Astrocyte (in vitro differentiated cells and primary cell): ENCODE measurements at regions not wholly inside any gene's neighbourhood (a gene's known extent, or its start where the extent isn't known, plus 50 kb on each side); places are given as distances from the start of the nearest gene placed in this dataset.

ENCODE experiments used
- DNase-seq: peaks from one replicate; pipeline ENCODE4 v3.0.0-alpha.2; 2010; ENCODE audit warnings: low read depth
- FAIRE-seq: peaks from 2 replicates; lab custom pipeline; 2011; peaks lifted over from hg19 to GRCh38; lab: Jason Lieb, UNC
- H2AFZ ChIP-seq: 2 replicates; pipeline ENCODE4 v1.6.0; 2012; ENCODE audit warnings: low read depth, low read length, inconsistent platforms
- H3K27ac ChIP-seq: 2 replicates; pipeline ENCODE4 v1.5.1; 2011; ENCODE audit warnings: low read depth, low read length, inconsistent platforms
- H3K27me3 ChIP-seq: 2 replicates; pipeline ENCODE4 v1.6.0; 2011; ENCODE audit warnings: low read length, inconsistent platforms; ENCODE audit not compliant: insufficient read depth
- H3K36me3 ChIP-seq: 2 replicates; pipeline ENCODE4 v1.5.1; 2011; ENCODE audit warnings: low read length, inconsistent platforms; ENCODE audit not compliant: insufficient read depth
- H3K4me1 ChIP-seq: 2 replicates; pipeline ENCODE4 v1.5.1; 2011; ENCODE audit warnings: low read length, inconsistent platforms; ENCODE audit not compliant: insufficient read depth
- H3K4me2 ChIP-seq: 2 replicates; pipeline ENCODE4 v1.6.0; 2012; ENCODE audit warnings: low read length, inconsistent platforms
- H3K4me3 ChIP-seq: 2 replicates; pipeline ENCODE4 v1.5.1; 2011; ENCODE audit warnings: low read depth, mild to moderate bottlenecking, low read length, inconsistent platforms; ENCODE audit not compliant: insufficient read depth
- H3K79me2 ChIP-seq: 2 replicates; pipeline ENCODE4 v1.6.0; 2012; ENCODE audit warnings: mild to moderate bottlenecking, low read length, inconsistent platforms; ENCODE audit not compliant: insufficient read depth
- H3K9ac ChIP-seq: 2 replicates; pipeline ENCODE4 v1.6.0; 2012; ENCODE audit warnings: mild to moderate bottlenecking, low read length, inconsistent platforms
- H3K9me3 ChIP-seq: 2 replicates; pipeline ENCODE4 v1.5.1; 2012; ENCODE audit warnings: low read depth, mild to moderate bottlenecking, low read length, inconsistent platforms; ENCODE audit not compliant: insufficient read depth
- H4K20me1 ChIP-seq: 2 replicates; pipeline ENCODE4 v1.6.0; 2012; ENCODE audit warnings: low read length, inconsistent platforms; ENCODE audit not compliant: insufficient read depth
- H3K27ac Mint-ChIP-seq: one replicate; pipeline ENCODE4 v1.8.0; 2021; ENCODE audit warnings: mild to moderate bottlenecking, mixed read lengths; ENCODE audit not compliant: unreplicated experiment
- H3K27me3 Mint-ChIP-seq: one replicate; pipeline ENCODE4 v1.8.0; 2021; ENCODE audit warnings: low read depth, mixed read lengths; ENCODE audit not compliant: unreplicated experiment
- H3K36me3 Mint-ChIP-seq: one replicate; pipeline ENCODE4 v1.8.0; 2021; ENCODE audit warnings: low read depth, mixed read lengths; ENCODE audit not compliant: unreplicated experiment
- H3K4me1 Mint-ChIP-seq: one replicate; pipeline ENCODE4 v1.8.0; 2021; ENCODE audit warnings: low read depth, mixed read lengths; ENCODE audit not compliant: unreplicated experiment
- H3K4me3 Mint-ChIP-seq: one replicate; pipeline ENCODE4 v1.8.0; 2021; ENCODE audit warnings: mild to moderate bottlenecking, moderate library complexity, mixed read lengths; ENCODE audit not compliant: unreplicated experiment
- H3K9me3 Mint-ChIP-seq: one replicate; pipeline ENCODE4 v1.8.0; 2021; ENCODE audit warnings: mild to moderate bottlenecking, mixed read lengths; ENCODE audit not compliant: unreplicated experiment
- CTCF ChIP-seq: IDR thresholded peaks from 2 replicates; pipeline ENCODE4 v1.5.1; 2011; ENCODE audit warnings: low read depth, mild to moderate bottlenecking, inconsistent platforms, low read length, moderate library complexity; ENCODE audit not compliant: insufficient read depth
- EZH2 ChIP-seq: IDR thresholded peaks from 2 replicates; pipeline ENCODE4 v1.6.1; 2012; ENCODE audit warnings: mild to moderate bottlenecking, low read length, inconsistent platforms; ENCODE audit not compliant: insufficient read depth

GRCh38 chr4:63493265-63493664 is 916.0 kb downstream of the TECRL start:
- Histone ChIP-seq H4K20me1 (no peaks in the 10 kb centered on the region), H3K4me3 (no peak overlapping the region), H3K27me3 (no peaks in the 10 kb centered on the region), H3K27ac (no peak overlapping the region), H3K4me1 (no peaks in the 10 kb centered on the region), H3K79me2 (no peaks in the 10 kb centered on the region), H3K4me2 (no peak overlapping the region), H3K9me3 (no peaks in the 10 kb centered on the region), H3K36me3 (no peaks in the 10 kb centered on the region), H2AFZ (no peak overlapping the region), H3K9ac (no peak overlapping the region)
- FAIRE-seq (no peak), DNase-seq (no peak)
- TF ChIP-seq EZH2, result no peak
- no peaks in the 10 kb centered on the region for H3K36me3 Mint-ChIP-seq
- peaks cover 19% of the 10 kb centered on the region for H3K4me1 Mint-ChIP-seq
- H3K27ac Mint-ChIP-seq, result no peak overlapping the region
- H3K27me3 Mint-ChIP-seq, result no peaks in the 10 kb centered on the region
- H3K9me3 Mint-ChIP-seq, result peaks cover 4% of the 10 kb centered on the region
- no peak overlapping the region for H3K4me3 Mint-ChIP-seq

GRCh38 chr4:63492515-63492914 is 916.7 kb downstream of the TECRL start:
- no peak overlapping the region for H2AFZ ChIP-seq
- no peaks in the 10 kb centered on the region for H3K36me3 Mint-ChIP-seq
- FAIRE-seq (no peak), DNase-seq (no peak)
- H3K27me3 ChIP-seq, result no peaks in the 10 kb centered on the region
- H3K27me3 Mint-ChIP-seq, result no peaks in the 10 kb centered on the region
- no peaks in the 10 kb centered on the region for H4K20me1 ChIP-seq
- H3K27ac Mint-ChIP-seq, result no peak overlapping the region
- H3K9ac ChIP-seq, result no peak overlapping the region
- H3K27ac ChIP-seq, result no peak overlapping the region
- no peak overlapping the region for H3K4me3 ChIP-seq
- no peaks in the 10 kb centered on the region for H3K36me3 ChIP-seq
- peak overlapping the region; percentile 15 for H3K4me3 Mint-ChIP-seq
- TF ChIP-seq CTCF (no peak), EZH2 (no peak)
- H3K4me2 ChIP-seq, result no peak overlapping the region
- no peaks in the 10 kb centered on the region for H3K9me3 ChIP-seq
- H3K9me3 Mint-ChIP-seq, result peaks cover 4% of the 10 kb centered on the region
- no peaks in the 10 kb centered on the region for H3K79me2 ChIP-seq
- H3K4me1 Mint-ChIP-seq, result peaks cover 19% of the 10 kb centered on the region
- no peaks in the 10 kb centered on the region for H3K4me1 ChIP-seq

GRCh38 chr4:63464393-63464792 is 944.9 kb downstream of the TECRL start:
- Mint-ChIP-seq H3K27me3 (no peaks in the 10 kb centered on the region), H3K4me3 (no peak overlapping the region), H3K27ac (no peak overlapping the region), H3K36me3 (no peaks in the 10 kb centered on the region), H3K9me3 (no peaks in the 10 kb centered on the region), H3K4me1 (no peaks in the 10 kb centered on the region)
- no peaks in the 10 kb centered on the region for H3K79me2 ChIP-seq
- no peak overlapping the region for H3K27ac ChIP-seq
- H3K27me3 ChIP-seq, result no peaks in the 10 kb centered on the region
- TF ChIP-seq EZH2 (no peak), CTCF (no peak)
- no peaks in the 10 kb centered on the region for H3K4me1 ChIP-seq
- H4K20me1 ChIP-seq, result no peaks in the 10 kb centered on the region
- H2AFZ ChIP-seq, result no peak overlapping the region
- H3K9ac ChIP-seq, result no peak overlapping the region
- no peak overlapping the region for H3K4me3 ChIP-seq
- H3K4me2 ChIP-seq, result no peak overlapping the region
- no peak for DNase-seq
- H3K36me3 ChIP-seq, result no peaks in the 10 kb centered on the region
- no peaks in the 10 kb centered on the region for H3K9me3 ChIP-seq
- FAIRE-seq, result no peak
